NK-92 treated with Interleukin-12 subunit alpha and Interleukin-12 subunit beta, amount 100 ng/mL, for 24 hours (cell line): ENCODE measurements at regions not wholly inside any gene's neighbourhood (a gene's known extent, or its start where the extent isn't known, plus 50 kb on each side); places are given as distances from the start of the nearest gene placed in this dataset.
"Not testable (repeated sequence)": the region's sequence is repeated elsewhere in the genome, so short reads cannot be mapped to it uniquely, and the experiment has no call there.

Source experiments
- DNase-seq: peaks from one replicate; lab custom pipeline; 2025; lab: John Stamatoyannopoulos, UW

DNA sequence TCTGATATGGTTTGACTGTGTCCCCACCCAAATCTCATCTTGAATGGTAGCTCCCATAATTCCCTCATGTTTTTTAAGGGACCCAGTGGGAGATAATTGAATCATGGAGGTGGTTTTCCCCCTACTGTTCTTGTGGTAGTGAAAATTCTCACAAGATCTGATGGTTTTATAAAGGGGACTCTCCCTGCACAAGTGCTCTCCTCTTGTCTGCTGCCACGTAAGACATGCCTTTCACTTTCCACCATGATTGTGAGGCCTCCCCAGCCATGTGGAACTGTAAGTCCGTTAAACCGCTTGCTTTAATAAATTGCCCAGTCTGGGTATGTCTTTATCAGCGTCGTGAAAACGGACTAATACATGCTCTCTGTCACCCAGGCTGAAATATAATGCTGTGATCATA lies 200.9 kb upstream of the SLIT2 start:
- no peak for DNase-seq

DNA sequence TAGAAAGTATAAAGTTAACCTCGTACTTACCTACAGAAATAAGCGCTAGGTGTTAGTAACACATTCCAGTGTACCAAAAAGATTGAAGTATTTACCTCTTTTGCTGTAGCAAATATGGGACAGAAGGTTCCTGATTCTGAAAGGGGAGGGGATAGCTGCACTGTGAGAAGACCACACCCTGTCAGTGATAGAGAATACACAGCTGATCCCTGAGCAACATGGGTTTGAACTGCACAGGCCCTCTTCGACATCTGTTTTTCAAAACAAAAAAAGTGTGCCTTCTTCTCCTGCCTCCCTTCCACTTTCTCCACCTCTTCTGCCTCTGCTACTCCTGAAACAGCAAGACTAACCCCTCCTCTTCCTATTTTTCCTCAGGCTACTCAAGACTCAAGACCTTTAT lies 201.8 kb upstream of the SLIT2 start:
- no peak for DNase-seq

DNA sequence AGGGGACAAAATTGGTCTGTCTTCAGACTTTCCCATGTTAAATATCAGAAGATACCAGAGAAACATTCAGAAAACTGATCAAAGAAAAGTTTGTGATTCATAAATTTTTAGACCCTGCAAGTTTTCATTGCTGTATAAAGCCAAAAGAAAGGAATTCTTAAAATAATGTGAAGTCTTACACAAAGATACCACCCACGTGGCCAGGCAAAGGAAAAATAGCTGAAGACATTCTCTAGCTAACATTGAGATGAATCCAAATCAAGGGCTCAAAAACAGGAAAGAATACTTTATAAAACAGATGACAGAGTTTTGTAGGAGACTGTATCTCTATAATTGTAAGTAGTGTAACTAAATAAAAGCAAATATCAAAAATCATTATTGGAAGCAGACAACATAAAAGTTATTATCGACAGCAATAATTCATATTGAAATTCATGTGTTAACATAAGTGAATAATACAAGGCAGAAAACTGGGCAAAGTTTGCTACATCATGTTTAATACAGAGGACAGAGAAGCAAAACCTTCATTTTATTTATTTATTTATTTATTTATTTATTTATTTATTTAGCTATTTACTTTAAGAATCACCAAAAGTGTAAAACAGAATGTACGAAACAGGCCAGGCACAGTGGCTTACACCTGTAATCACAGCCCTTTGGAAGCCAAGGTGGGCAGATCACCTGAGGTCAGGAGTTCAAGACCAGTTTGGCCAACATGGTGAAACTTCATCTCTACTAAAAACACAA lies 204.6 kb upstream of the SLIT2 start:
- DNase-seq, result no peak

DNA sequence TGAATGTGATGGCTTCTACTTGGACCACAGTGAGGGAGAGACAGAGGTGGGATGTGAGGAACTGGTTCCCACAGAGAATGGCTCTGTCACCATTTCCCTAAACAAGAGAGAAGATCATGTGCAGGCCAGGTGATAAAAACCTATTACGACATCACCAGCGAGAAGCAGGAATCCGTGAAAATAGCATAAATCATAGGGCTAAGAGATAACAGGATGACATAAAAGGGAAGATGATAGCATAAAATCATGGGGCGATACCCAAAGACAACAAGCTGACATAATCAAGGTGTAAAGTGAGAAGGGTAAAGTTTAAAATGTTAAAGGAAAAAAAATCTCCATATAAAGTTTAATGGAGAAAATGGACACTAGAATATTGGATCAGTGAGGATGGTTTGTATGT lies 205.5 kb upstream of the SLIT2 start:
- no peak for DNase-seq

DNA sequence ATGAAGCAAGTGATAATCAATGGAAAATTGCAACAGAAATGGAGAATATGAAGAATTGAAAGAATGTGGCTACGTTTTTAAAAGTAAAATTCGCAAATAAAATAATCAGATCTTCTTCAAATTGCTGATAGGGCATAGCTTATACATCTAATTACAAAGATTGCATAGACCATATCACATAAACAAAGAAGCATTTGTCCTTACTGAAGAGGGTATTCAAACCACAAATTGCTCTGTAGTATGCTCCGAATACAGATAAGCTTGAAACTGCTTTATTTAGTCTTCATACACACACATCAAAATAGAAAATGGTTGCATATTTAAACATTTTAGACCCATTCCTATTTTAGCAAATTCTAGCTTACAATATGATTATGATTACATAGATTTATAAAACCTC lies 206.7 kb upstream of the SLIT2 start:
- no peak for DNase-seq

DNA sequence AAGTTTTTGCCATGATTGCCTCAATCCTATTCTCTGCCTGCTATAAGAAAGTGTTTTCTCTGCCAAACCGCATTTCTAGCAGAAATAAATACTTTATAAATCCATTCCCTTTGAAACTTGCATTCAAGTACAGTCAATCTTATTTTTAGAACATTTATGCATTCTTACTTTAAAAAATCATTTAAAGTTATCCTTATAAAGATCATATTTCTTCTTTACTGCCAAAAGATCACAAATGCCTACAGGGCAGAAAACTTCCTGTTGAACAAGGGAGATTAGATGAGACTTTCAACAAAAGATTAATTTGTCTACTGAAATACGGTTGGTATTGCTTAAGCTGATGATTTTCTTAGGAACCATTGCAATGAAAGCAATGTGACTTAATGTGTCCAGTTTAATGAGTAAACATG lies 207.2 kb upstream of the SLIT2 start:
- DNase-seq, result no peak

DNA sequence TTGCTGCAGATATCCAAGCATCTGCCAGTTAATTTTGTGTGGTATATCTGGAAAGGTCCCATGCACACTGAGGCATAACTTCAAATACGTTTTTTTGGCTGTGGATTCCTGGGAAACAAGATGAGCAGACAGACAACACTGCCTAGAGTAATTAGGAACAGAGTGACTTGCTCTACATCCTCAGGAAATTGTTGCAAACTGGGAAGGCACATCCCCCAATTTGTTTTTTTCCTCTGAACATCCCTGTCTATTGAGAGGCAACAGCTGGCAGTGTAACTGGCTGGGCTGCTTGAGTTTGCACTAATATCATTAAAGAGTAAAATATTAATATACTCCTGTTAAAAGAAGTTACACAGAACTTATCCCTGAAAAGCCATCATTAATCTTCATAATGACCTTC lies 207.7 kb upstream of the SLIT2 start:
- no peak for DNase-seq

DNA sequence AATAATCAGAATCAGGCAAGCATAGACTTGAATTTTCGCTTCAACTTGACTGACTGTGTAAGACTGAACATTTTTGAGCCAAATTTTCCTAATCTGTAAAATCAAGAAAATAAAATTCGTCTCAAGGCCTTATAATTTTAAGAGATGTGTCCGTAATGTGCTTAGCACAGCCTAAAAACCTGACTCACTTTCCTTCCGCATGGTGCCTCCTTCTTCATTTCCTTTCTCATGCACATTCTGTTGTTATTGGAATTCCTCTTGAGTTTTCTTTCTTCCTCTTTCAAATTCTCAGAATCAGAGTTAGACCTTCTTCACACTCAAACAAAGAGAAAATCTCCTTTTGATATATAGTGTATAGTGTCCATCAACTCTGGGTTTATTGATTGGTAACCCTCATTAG lies 208.9 kb upstream of the SLIT2 start:
- no peak for DNase-seq

DNA sequence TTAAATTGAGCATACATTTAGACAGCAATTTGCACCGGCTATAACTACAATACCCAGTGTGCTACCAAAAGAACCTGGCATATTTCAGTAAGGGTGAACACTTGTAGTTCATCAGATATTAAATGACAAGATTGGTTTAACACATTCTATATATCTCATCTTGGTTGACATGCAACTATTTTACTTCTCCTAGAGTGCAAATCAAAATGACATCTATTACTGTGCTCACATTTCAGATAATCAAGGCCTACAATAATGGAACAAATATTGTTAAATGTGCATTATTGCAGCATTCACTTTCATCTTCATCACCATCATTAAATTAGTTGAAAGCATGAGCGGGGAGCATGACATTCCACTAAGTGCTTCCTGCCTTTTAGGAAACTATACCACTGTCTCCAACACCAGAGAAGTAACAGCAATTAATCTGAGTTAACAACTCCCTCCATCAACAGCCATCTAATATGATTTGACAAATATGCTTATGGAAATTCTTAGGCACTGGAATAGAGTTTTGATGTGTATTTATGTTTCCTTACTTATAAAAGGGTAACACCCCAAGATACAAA lies 209.8 kb upstream of the SLIT2 start:
- no peak for DNase-seq

DNA sequence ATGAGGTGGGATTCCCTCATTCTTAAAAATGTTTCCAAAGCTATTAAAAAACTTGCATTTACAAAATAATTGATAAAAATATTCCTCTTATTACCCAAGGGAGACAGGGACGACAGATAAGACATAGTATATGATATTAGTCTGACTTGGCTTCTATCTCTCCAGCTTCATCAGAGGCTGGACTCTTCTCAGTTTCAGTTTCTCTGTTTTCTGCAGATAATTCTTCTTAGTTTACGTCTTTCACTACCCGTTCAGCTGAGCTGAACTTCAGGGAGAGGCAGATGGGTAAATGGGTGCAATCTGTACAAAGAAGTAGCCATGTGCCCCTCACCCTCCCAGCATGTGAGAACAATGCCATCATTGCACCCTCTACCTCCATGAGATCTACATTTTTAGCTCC lies 214.0 kb upstream of the SLIT2 start:
- DNase-seq, result no peak

DNA sequence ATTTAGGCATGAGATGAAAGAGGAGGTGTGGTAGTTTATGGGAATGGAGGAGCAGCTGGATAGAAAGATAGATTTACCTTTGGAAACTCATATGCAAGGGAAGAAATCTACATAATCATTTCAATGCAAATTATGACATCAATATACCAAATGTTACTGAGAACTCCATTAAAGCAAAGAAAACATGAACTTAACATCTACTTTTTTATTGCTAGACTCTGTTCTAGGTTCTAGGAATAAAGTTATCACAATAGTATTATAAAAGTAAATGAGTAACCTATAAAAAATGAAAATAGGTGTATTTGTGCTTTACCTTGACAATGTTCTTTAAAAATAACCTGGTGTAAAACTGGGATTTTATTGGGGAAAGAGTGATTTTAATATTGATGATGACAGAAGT lies 221.6 kb upstream of the SLIT2 start:
- DNase-seq, result no peak

DNA sequence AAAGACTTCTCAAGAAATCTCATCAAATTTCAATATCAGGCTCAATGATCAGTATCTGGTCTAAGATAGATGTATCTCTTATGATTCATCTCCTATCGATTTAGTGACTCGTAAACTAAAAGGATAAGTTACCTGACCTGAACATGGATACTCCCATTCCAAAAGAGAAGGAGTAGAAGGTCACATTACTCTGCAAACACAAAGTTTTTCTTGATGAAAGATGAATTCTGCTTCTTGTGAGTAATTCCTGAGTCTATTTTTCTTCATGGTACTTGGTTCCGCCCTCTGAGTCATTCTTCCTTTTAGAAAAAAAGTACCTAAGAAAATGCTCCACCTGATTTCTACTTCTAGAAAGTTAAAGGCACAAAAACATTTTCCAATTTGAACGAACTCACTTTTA lies 223.1 kb upstream of the SLIT2 start:
- no peak for DNase-seq

DNA sequence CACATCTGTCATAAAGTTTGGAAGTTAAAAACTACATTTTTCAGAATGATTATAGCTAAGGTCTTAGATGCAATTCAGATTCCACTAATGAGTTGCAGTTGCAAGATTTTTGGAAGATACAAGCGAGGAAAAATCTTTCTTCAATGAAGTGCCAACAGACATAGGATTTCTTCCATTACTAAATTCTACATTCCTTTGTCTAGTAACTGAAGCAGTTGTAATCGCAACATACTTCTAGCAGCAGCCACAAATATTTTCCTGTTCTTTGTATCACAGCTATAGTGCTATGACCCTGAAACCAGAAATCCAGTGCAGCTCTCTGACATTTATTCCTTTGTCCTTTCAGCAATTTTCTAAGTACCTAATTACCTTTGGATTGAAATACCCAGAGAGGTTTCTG lies 225.2 kb upstream of the SLIT2 start:
- DNase-seq, result no peak

DNA sequence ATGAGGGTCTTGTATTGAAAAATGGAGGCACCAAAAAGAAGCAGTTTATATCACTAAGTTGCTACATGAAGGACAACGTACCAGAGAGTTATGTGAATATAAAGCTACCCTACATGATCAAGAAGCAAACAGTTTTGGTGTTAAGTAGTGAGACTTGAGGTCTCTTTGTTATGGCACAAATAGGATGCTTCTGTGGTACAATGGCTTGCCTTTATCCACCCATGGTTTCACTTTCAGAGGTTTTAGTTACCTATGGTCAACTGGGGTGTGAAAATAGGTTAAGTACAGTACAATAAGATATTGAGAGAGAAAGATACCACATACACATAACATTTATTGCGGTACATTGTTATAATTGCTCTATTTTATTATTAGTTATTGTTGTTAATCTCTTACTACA lies 229.2 kb upstream of the SLIT2 start:
- DNase-seq, result no peak

DNA sequence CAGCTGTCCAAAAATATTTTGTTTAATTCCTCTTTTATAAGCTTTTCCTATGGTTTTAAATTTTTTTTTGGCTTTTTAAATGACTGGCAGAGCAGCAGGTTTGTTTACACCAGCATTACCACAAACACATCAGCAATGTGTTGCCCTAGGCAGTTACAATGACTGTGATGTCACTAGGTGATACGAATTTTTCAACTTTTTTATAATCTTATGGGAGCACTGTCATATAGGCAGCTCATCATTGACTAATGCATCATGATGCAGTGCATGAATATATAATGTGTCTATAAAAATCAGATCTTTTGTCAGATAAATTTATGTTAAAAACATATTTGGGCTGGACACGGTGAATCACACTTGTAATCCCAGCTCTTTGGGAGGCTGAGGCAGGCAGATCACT lies 231.6 kb upstream of the SLIT2 start:
- no peak for DNase-seq

DNA sequence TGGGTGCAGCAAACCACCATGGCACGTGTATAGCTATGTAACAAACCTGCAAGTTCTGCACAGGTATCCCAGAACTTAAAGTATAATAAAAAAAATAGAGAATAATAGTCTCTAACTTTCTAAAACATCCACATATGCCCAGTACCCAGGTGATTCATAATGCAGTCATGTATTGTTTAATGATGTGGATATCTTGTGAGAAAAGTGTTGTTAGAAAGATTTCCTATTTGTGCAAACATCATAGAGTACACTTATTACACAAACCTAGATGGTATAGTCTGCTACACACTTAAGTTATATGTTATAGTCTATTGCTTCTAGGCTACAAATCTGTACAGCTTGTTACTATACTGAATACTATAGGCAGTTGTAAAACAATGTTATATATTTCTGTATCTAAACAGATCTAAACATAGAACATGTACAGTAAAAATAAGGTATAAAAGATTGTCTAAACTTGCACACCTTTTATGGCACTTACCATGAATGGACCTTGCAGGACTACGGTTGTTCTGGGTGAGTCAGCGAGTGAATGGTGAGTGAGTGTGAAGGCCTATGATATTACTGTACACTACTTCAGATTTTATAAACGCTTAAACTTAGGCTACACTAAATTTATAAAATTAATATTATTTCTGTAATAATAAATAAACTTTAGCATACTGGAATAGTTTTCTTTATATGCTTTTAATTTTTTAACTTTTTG lies 232.2 kb upstream of the SLIT2 start:
- DNase-seq, result no peak

DNA sequence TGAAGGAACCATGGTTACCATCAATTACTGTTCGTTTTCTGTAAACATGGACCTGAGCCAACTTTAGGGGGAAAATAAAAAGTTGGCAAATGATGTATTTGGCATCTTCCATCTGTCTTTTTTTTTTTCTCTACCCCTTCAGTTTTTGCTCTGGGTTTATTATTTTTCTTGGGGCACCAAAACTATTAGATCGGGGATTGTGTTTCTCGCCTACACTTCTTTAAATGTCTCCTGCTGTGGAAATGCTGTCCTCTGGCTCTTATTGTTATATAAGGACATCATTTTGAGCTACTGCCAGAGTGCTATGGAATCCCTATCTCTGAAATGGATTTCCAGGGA lies 234.0 kb upstream of the SLIT2 start:
- no peak for DNase-seq

DNA sequence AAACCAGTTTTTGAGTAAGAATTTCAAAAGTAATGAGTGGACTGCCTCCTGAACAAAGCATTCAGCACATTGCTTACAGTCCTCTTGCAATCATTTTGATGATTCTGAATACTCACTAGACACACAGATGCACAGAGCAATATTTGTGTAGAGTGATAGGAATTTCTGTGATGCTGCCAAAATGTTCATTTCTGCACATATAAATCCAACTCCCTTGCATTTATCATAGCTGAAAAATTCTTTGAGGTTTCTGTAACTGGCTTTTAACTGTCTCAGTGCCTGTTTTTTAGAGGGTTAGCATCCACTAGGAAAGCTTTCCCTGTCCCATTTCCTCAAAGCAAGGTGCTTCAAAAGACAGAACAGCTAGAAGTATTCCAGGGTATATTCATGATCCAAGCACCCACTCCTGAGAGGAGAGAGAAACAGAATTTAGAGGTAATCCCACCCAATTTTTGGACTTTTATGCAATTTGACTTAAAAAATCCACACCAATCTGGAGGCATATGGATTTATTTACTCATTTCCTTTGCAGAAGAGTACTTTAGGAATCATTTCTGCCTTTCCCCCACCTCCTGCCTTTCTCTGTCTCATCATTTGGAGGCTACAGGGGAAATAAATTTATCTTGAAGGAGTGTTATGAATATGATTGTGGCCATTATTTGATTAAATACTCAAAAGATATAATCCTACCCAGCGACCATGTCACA lies 234.5 kb upstream of the SLIT2 start:
- DNase-seq, result no peak

DNA sequence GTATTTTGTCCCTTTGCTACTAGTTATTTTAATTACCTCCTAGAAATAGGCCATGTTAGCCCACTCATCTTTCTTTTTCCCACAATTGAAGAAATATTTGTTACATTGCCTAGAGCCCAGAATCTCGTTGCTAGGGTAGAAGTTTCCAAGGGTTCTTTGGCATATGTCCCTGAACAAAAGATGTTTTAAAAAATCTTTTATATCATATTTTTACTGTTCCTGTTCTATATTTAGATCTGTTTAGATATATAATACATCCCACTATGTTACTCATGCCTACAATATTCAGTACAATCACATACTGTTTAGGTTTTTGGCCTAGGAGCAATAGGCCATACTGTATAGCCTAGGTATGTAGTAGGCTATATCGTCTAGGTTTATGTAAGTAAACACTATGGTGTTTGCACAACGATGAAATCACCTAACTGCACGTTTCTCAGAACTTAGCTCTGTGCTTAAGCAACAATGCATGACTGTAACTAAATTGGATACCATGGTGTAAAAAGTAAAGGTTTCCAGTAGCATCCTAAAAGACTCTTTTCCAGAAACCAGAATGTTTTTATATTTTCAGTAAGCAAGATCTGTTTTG lies 236.0 kb upstream of the SLIT2 start:
- DNase-seq, result no peak

DNA sequence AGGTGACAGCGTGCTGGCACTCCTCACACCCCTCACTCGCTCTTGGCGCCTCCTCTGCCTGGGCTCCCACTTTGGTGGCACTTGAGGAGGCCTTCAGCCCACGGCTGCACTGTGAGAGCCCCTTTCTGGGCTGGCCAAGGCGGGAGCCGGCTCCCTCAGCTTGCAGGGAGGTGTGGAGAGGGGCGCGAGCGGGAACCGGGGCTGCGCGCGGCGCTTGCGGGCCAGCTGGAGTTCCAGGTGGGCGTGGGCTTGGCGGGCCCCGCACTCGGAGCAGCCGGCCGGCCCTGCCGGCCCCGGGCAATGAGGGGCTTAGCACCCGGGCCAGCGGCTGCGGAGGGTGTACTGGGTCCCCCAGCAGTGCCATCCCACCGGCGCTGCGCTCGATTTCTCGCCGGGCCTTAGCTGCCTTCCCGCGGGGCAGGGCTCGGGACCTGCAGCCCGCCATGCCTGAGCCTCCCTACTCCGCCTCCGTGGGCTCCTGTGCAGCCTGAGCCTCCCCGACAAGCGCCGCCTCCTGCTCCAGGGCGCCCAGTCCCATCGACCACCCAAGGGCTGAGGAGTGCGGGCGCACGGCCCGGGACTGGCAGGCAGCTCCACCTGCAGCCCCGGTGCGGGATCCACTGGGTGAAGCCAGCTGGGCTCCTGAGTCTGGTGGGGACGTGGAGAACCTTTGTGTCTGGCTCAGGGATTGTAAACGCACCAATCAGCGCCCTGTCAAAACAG lies 247.7 kb upstream of the SLIT2 start:
- not testable (repeated sequence) for DNase-seq

DNA sequence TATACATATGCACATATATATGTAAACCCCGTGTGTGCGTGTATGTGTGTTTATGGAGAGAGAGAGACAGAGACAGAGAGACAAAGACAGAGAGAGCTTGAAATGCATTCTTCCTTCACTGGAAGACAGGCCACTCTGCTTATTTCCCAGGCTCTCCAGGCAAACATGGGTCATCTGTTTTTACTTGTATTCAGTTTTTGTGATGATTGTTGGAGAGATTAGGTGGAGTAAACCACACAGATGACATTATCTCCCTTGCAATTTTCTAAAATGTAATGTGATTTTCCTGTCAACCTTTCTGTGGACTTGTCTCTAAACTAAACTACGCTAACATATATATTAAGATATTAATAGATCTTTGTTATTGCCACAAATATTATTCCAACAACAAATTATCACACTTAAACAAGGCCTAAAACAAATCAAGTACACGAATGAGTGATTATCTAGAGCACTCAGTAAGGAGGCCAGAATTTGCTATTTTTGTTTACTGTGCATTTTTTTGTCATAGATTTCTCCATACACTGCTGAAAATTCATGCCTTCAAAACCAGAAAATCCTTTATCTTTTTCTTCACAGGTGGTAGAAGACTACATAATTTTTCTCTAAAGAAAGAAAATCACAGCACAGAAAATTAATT lies 251.8 kb upstream of the SLIT2 start:
- no peak for DNase-seq

DNA sequence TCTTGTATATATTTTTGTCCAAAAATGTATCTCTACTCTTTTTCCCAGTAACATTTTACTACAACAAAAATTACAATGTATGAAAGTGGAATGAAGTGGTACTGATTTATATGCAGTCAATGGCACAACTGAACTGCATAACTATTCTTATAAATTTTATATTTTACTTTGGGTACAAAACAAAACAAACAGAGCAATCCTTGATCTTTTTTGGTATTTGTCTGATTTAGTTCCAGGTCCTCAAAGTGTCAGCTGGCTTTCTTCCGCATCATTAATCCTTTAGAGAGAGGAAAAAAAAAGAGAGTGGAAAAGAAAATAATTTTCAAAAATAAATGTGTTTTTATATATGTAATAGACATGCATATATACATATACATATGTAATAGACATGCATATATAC lies 252.4 kb upstream of the SLIT2 start:
- no peak for DNase-seq
